Panc1 (cell line): ENCODE measurements at regions not wholly inside any gene's neighbourhood (a gene's known extent, or its start where the extent isn't known, plus 50 kb on each side); places are given as distances from the start of the nearest gene placed in this dataset.

Source experiments
- ATAC-seq: fragments of 200-7000 bp; cut with Tn5 transposase; 2 replicates; pipeline ENCODE4 v1.9.1; 2020; ENCODE audit warnings: mild to moderate bottlenecking, moderate library complexity
- BruUV-seq: library from RNA; stranded (reverse); fragments of 400-500 nt; replicated peaks from 2 replicates; lab custom pipeline; 2021; lab: Mats Ljungman, UMichigan
- CTCF ChIA-PET: fragments of 300-600 bp; sonication (Branson Sonifier 250); formaldehyde crosslinking; loops from one replicate; lab custom pipeline; 2022; ENCODE audit warnings: antibody characterized with exemption; lab: Charles Lee
- POLR2A ChIA-PET: fragments of 300-600 bp; sonication (Branson Sonifier 250); formaldehyde crosslinking; loops from one replicate; lab custom pipeline; 2022; ENCODE audit warnings: antibody characterized with exemption; lab: Charles Lee
- DNase-seq: peaks from one replicate; pipeline ENCODE4 v3.0.0-alpha.2; 2010; ENCODE audit warnings: low read depth, low spot score
- H3K27ac ChIP-seq: 2 replicates; pipeline ENCODE4 v1.5.1; 2011; ENCODE audit warnings: mild to moderate bottlenecking, low read length, inconsistent platforms
- H3K27me3 ChIP-seq: fragments of 200-500 bp; sonication (Bioruptor generic); 2 replicates; pipeline ENCODE4 v1.6.0; 2014; ENCODE audit warnings: low read length, inconsistent platforms; ENCODE audit not compliant: control insufficient read depth, insufficient read depth
- H3K36me3 ChIP-seq: fragments of 200-500 bp; sonication (Bioruptor generic); 2 replicates; pipeline ENCODE4 v1.5.1; 2014; ENCODE audit warnings: inconsistent platforms, mild to moderate bottlenecking, low read length, moderate library complexity; ENCODE audit not compliant: control insufficient read depth, insufficient read depth
- H3K4me1 ChIP-seq: 2 replicates; pipeline ENCODE4 v1.5.1; 2011; ENCODE audit warnings: inconsistent platforms, mild to moderate bottlenecking, low read length, moderate library complexity; ENCODE audit not compliant: control insufficient read depth, insufficient read depth
- H3K4me3 ChIP-seq, 2 experiments: 2 replicates each; pipeline ENCODE4 v1.5.1; 2011 to 2012; ENCODE audit warnings: low read depth in 2 of 2, low read length in 2 of 2, mild to moderate bottlenecking in 2 of 2, inconsistent platforms in 1 of 2, moderate library complexity in 1 of 2
- H3K9me3 ChIP-seq: fragments of 200-500 bp; sonication (Bioruptor generic); 2 replicates; pipeline ENCODE4 v1.5.1; 2014; ENCODE audit warnings: low read depth, mild to moderate bottlenecking, inconsistent platforms, low read length, moderate library complexity; ENCODE audit not compliant: control insufficient read depth, insufficient read depth
- CTCF ChIP-seq: fragments of 450-650 bp; IDR thresholded peaks from 2 replicates; pipeline ENCODE4 v1.5.1; 2017; ENCODE audit warnings: mild to moderate bottlenecking
- POLR2AphosphoS5 ChIP-seq: IDR thresholded peaks from 2 replicates; pipeline ENCODE4 v1.6.1; 2012; ENCODE audit warnings: mild to moderate bottlenecking, low read depth, low read length, moderate library complexity
- REST ChIP-seq, 2 experiments: IDR thresholded peaks; 2 replicates each; pipeline ENCODE4 v1.6.1; 2011 to 2012; ENCODE audit warnings: low read depth in 2 of 2, control low read depth in 1 of 2, low read length in 1 of 2, mild to moderate bottlenecking in 1 of 2, moderate library complexity in 1 of 2; ENCODE audit not compliant: insufficient read depth in 1 of 2
- SIN3A ChIP-seq: IDR thresholded peaks from 2 replicates; pipeline ENCODE4 v1.6.1; 2012; ENCODE audit warnings: low read depth, mild to moderate bottlenecking, low read length, moderate library complexity, borderline replicate concordance; ENCODE audit not compliant: insufficient read depth
- TCF7L2 ChIP-seq: IDR thresholded peaks from 2 replicates; pipeline ENCODE4 v1.6.1; 2011; ENCODE audit warnings: mild to moderate bottlenecking, low read depth, low read length, inconsistent platforms
- in situ Hi-C: cut with HindIII; loops from 2 replicates; pipeline ENCODE4 v1.10.0; 2016; ENCODE audit warnings: low sequenced_read_pairs, low pct_unique_long_range_greater_than_20kb
- intact Hi-C: fragments of 100-400 bp; cut with micrococcal nuclease; formaldehyde crosslinking; loops from one replicate; pipeline ENCODE4 v1.10.0; 2022; ENCODE audit not compliant: unreplicated experiment

GRCh38 chr11:45094958-45095690, 51.3 kb upstream of the PRDM11 start:
- no TSS peak for BruUV-seq
- CTCF ChIA-PET = interaction anchor here (0.5 to 0.9 kb wide), 2 partner anchors 158 to 689 kb away, joined by 4 to 5 read pairs; no protein-coding TSS in a partner anchor
- POLR2A ChIA-PET = no interaction called here

GRCh38 chr11:45095691-45096010, 50.8 kb upstream of the PRDM11 start:
- Histone ChIP-seq H3K4me1 (no peaks in the 10 kb centered on the region), H3K36me3 (no peaks in the 10 kb centered on the region), H3K27me3 (no peaks in the 10 kb centered on the region; the same call in 1 of the 2 replicates), H3K27ac (no peak overlapping the region), H3K4me3 (no peak overlapping the region), H3K9me3 (no peaks in the 10 kb centered on the region)
- ATAC-seq (no peak), DNase-seq (no peak)
- in situ Hi-C loops (no loop called here), intact Hi-C loops (no loop called here)
- BruUV-seq = no TSS peak
- ChIA-PET CTCF (interaction anchor here (0.9 kb wide), 1 partner anchor 159 kb away, joined by 5 read pairs; no protein-coding TSS in a partner anchor), POLR2A (no interaction called here)
- TF ChIP-seq REST (IDR thresholded peaks at IDR 0.05; ENCODE audit: insufficient read depth in 1 of 2, low read depth in 2 of 2, low read length in 1 of 2) = no peak
- TF ChIP-seq TCF7L2 = no peak
- no peak for TF ChIP-seq SIN3A
- TF ChIP-seq CTCF = no peak
- no peak for TF ChIP-seq POLR2AphosphoS5

More at GRCh38 chr11:45094958-45095690, 51.3 kb upstream of the PRDM11 start:
- no peaks in the 10 kb centered on the region for H3K4me1 ChIP-seq
- no peaks in the 10 kb centered on the region for H3K9me3 ChIP-seq
- in situ Hi-C loops = no loop called here
- H3K36me3 ChIP-seq = no peaks in the 10 kb centered on the region
- intact Hi-C loops = no loop called here
- no peak for DNase-seq
- no peak for ATAC-seq
- no peaks in the 10 kb centered on the region for H3K27me3 ChIP-seq
- no peak for TF ChIP-seq CTCF
- TF ChIP-seq POLR2AphosphoS5 = no peak
- no peak for TF ChIP-seq TCF7L2
- TF ChIP-seq SIN3A = no peak
- no peak for TF ChIP-seq REST (IDR thresholded peaks at IDR 0.05; ENCODE audit: insufficient read depth in 1 of 2, low read depth in 2 of 2, low read length in 1 of 2)
- H3K4me3 ChIP-seq = no peak overlapping the region
- H3K27ac ChIP-seq = no peak overlapping the region
